ENCODE measurements at regions not wholly inside any gene's neighbourhood (a gene's known extent, or its start where the extent isn't known, plus 50 kb on each side); places are given as distances from the start of the nearest gene placed in this dataset.
"Not testable (repeated sequence)": the region's sequence is repeated elsewhere in the genome, so short reads cannot be mapped to it uniquely, and the experiment has no call there.

DNA sequence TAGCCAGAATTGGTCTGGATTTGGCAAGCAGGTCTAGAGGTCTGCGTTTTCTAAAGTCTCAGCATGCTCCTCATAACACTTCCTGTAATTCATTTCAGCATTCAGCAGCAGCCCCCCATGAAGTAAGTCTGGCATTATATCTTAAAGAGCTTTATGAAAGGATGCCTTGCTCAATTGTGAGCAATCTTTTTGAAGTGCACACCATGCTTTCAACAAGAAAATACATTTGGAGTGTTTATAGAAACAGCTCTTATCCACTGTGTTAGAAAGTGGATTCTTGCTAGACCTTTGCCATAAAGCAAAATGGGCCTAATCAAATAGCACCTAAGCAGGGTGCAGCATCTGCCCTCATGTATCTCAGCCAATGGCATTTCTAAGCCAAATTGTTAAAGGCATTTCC lies 378.0 kb upstream of the AKR1E2 start:
- DNase-seq (ENCODE audit: low spot score), result peak; percentile 38

DNA sequence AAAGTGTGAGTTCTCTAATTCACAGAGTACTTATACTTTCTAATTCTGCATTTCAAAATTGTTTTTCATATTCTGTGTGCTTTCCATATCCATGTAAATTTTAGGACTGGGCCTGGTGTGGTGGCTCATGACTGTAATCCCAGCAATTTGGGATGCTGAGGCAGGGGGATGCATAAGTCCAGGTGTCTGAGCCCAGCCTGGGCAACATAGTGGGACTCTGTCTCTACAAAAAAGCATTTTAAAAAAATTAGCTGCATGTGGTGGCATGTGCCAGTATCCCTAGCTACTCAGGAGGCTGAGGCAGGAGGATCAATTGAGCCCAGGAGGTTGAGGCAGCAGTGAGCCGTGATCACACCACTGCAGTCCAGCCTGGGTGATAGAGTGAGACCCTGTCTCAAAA lies 382.6 kb upstream of the AKR1E2 start:
- DNase-seq (ENCODE audit: low spot score), result no peak

DNA sequence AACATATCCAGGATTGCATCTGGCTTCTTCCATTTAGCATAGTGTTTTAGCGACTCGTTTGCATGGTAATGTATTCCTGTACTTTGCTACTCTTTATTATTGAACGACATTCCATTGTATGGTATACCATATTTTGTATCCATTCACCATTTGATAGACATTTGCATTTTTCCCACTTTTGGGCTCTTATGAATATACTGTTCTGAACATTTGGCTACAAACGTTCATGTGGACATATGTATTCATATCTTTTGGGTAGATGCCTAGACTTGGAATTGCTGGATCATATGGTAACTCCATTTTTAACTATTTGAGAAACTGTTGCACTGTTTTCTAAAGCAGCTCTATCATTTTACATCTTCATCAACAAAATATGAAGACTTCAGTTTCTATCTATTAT lies 383.7 kb upstream of the AKR1E2 start:
- DNase-seq (ENCODE audit: low spot score), result no peak

DNA sequence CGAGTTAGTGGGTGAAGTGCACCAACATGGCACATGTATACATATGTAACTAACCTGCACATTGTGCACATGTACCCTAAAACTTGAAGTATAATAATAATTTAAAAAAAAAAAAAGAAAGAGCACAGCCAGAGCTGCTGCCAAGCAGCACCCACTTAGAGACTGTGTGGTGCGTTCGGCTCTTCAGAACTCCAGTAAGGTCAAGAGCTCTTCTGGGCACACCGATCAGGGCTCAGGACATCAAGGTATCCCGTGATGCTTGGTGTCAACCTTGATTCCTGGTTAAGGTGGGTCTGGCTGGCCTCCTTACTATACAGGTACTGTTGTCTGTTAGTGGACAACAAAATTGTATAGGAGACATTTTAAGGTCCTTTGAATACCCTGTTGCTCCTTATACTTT lies 385.7 kb upstream of the AKR1E2 start:
- DNase-seq (ENCODE audit: low spot score), result no peak

DNA sequence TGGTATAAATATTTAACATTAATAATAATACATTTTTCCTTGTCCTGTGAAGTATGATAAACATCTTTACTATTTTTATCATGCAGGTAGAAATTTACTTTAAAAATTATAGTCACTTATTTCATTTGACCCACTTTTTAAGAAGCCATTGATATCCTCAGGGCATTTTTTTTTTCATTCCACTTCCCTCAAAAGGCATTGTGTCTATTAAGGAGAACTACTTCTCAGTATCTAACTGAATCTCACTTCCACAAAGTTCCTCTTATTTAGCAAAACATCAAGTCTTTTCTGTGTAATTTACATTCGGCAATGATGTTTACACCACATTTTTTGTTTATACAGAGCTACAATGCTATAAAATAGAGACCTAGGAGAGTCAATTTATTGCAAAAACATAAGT lies 388.2 kb upstream of the AKR1E2 start:
- DNase-seq (ENCODE audit: low spot score), result no peak

DNA sequence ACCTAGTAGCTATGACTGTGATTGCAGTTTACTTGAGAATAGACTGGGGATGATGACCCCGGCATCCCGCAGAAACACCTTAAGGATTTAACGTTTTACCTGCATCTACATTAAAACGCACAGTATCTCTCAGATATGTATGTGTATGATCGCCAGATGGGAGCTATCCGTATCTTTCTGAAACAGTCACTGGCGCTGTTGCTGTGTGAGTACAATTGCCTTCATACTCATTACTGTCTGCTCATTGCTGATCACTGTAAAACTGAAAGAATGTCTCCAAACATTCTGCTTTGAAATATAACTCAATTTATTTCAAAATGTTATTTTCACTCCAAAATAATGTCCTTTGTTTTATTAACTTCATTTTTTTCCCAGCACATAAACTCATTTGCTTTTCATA lies 388.9 kb upstream of the AKR1E2 start:
- no peak for DNase-seq (ENCODE audit: low spot score)

DNA sequence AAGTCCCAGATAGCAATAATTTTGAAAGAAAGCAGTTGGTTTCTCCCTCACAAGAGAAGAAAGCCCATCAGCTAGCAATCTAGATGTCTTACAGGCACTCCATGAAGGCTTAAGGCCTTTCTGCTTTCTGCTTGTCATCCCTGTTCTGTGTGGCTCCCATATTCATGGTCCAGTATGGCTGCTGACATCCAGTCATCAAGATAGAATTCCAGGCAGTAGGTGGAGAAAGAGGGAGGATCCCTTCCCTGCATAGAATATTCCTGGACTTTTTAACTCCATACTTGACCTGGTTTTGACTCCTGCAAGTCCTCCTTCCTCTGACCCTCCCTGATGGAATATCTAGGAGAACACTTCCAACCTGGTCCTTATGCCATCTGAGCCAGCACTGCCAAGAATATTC lies 389.9 kb upstream of the AKR1E2 start:
- DNase-seq (ENCODE audit: low spot score), result no peak

DNA sequence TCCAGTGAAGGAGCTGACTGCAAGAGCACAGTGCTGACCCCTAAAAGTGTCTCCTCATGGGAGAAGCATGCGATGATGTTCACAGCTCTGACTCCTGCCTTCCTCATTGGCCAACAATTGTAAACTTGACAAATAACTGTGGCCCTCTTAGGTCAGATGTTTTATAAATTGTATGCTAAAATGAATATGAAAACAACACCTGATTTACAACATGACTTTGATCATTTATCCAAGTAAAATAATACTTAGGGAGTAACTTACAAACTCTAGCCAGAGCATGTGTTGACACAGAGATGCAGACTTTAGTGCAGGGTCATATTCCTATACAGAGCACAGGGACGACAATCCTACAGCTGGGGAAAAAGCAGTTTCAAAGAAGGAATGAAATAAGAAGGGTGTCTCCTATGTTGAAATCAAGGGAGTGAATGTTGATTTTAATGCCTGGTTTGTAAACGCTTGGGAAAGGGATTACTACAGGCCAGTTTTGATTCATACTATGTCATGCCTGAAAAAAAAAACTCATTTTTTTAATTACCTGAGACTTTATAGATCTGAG lies 391.4 kb upstream of the AKR1E2 start:
- DNase-seq (ENCODE audit: low spot score), result peak; percentile 13

DNA sequence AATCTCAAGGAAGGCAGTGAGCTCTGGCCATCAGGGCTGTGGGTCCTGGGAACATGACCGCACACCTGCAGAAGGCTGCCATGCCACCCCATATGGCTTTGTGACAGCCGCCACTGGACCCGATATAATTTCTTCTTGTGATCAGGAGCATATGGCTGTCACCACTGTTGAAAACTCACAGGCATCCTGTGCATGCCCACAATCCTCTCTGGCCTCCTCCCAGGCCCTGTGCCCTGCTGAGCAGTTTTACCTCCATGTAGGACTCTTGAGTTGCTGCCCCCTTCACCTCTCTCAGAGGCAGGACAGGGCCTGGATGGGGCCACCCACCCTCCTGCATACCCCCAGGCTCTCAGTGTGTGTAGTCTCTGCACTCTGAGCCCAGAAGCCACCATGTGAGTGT lies 391.9 kb upstream of the AKR1E2 start:
- no peak for DNase-seq (ENCODE audit: low spot score)

DNA sequence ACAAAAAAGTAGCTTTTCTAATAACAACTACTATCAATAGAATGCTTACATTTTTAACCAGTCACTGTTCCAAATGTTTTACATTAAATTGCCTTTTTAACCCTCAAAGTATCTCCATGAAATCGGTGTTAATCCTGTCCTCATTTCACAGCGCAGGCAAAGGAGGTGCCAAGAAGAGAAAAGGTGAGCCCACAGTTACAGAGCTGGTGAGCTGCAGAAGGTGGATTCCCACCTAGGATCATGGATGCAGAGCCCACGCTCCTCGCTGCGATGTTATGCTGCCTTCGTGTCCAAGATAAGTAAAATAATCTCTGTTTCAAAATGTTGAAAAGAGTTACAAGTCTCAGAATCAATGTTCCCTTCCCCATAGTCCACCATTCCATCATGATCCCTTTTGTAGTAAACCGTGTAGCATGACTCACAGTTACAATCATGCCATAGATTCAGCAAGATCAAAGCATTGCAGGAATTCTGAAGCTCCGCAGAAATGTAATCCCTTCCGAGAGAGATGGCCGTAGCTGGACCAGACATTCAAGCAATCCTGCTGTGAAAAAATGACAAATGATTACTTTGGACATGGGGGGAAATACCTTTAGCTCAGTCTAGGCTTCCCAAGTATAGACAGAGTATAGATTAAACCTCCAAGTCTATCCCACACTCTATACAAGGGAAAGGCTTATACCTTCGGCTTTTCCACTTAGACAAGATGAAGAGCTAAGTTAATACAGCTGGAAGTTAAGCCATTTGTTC lies 394.7 kb upstream of the AKR1E2 start:
- DNase-seq (ENCODE audit: low spot score), result peak; percentile 70

DNA sequence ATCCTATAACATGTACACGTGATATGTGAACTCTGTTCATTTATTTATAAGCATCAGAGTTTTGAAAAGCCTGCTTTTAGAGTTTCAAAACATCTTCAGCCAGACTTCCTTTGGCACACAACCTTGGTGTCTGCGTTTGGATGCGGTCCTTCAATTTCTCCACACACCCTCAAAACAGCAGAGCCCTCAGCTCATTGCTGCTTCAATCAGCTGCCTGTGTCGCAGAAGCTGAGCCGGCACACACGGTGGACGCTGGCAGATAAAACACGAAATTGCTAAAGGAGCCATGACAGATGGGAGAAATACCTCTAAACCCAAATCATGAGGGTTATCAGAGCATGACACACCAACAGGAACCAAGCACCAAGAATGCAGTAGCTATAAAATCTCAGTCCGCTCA lies 396.4 kb upstream of the AKR1E2 start:
- DNase-seq (ENCODE audit: low spot score), result no peak

DNA sequence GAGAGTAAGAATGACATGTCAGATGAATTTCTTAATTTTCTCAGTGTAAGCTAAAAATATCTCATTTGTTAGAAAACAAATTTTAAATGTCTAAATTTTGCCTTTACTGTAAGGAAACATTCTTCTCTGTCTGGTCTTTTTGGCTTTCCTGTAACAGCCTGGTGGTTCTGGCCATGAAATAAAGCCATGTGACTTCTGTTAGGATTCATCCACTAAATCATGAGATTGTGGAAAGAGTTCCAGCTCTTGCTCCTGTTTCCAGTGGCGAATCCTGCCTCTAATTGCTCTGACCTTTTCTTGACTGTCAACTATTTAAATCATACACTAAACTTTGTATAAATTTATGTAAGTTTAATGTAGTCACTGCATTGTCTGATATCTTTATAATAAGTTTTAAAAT lies 398.5 kb upstream of the AKR1E2 start:
- DNase-seq (ENCODE audit: low spot score), result no peak

DNA sequence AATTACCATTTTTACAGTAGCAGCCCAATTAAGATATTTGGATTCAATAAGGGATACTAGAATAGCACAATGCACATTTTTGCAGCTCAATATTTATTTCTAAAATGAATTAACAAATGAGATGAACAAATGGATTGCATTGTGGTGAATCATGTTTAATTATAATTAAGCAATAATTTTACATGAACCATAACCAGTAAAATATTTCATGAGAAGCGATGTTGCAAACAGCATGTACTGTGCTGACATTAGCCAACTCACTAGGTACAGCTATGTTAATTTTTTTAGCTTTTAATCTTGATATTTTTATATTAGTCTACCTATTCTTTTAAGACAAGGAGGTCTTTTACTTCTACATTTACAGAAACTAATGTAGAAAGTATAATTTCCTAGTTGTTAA lies 399.1 kb upstream of the AKR1E2 start:
- DNase-seq (ENCODE audit: low spot score), result no peak

DNA sequence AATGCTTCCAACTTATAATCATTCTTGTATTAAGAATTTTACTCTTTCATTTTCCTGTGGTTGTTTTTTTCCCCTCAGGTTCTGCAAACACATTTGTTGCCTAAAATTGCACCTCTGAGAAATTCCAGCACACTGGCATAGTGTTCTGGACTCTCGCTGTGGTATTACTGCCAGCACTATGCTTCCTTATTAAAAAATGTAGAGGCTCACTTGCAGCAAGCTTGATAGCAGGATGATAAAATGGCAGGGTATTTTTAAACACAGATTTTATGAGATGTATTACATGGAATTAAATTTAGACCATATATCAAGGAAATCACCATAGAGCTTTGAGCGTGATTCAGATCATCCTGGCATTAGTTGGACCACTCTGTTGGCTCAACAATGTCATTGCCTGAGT lies 416.7 kb upstream of the AKR1E2 start:
- DNase-seq (ENCODE audit: low spot score), result peak; percentile 69

DNA sequence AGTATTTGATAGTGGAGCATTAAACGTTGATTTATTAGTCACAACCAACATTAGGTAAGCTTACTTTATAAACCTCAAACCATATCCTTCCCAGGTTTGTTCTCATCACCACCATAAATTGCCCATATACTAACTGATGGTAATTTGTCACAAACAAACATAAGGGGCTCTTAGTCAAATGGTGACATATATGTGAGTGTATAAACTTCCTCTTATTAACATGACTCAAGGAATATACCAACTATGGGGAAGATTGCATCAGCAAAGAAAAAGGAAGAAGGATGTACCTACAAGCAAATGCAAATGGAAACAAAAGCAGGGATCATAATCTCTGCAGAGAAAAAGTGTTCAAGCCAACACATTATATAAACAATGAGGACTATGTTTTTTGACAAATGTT lies 418.2 kb upstream of the AKR1E2 start:
- no peak for DNase-seq (ENCODE audit: low spot score)

DNA sequence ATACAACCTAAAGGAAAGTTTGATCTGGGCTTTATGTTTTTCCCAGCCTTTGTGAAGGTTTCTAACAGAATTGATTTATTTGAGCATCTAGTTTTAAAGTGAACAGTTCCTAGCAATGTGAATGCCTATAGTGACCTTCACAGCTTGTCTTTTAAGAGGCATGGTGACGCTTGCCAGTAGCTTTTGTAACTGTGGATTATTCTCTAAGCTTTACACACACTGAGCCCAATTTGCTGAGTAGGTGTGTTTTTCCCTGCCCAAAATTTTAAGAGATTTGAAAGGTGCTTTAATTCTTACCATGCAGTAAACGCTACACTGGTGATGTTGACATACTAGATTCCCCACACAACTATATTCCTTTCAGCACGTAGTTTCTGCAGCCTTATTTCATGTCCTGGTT lies 420.2 kb upstream of the AKR1E2 start:
- no peak for DNase-seq (ENCODE audit: low spot score)

DNA sequence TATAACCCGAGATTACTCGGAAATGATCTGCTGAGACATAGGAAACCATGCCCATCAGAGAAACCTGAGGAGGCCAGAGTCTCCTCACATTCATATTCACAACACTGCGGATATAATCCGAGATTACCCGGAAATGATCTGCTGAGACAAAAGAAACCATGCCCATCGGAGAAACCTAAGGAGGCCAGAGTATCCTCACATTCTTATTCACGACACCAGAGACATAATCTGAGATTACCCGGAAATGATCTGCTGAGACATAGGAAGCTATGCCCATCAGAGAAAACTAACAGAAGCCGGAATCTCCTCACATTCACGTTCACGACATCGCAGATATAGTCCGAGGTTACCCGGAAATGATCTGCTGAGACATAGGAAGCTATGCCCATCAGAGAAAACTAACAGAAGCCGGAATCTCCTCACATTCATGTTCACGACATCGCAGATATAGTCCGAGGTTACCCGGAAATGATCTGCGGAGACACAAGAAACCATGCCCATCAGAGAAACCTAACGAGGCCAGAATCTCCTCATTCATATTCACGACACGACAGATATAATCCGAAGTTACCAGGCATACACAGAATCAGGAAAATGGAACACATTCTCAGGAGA lies 422.3 kb upstream of the AKR1E2 start:
- DNase-seq (ENCODE audit: low spot score), result no peak

DNA sequence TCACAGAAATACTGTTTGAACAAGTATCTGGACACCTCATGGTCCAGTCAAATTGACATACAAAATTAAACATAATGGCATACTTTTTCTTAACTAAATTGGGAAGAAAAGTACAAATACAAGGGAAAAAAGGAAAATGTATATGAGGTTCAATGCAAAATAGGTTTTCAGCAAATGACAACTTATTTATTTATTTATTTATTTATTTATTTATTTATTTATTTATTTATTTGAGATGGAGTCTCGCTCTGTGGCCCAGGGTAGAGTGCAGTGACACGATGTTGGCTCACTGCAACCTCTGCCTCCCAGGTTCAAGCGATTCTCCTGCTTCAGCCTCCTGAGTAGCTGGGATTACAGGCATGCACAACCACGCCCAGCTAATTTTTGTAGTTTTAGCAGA lies 424.9 kb upstream of the AKR1E2 start:
- DNase-seq (ENCODE audit: low spot score), result not testable (repeated sequence)

DNA sequence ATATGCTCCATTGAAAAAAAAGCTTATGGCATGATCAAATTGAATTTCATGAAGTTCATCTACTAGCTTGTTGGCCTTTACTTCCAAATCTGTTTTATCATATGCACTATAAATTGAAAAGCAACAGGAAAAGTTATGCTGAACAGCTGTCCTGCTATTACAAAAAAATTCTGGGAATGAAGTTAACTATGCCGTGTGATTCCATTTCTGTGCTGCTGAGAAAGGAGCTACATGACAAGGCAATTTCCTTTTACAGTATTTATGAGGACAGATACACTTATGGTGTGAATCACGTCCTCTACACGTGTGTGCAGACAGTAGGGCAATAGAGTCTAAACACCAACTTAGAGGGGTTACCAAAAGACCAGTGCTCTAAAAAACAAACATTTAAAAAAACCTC lies 426.5 kb upstream of the AKR1E2 start:
- DNase-seq (ENCODE audit: low spot score), result peak; percentile 68

DNA sequence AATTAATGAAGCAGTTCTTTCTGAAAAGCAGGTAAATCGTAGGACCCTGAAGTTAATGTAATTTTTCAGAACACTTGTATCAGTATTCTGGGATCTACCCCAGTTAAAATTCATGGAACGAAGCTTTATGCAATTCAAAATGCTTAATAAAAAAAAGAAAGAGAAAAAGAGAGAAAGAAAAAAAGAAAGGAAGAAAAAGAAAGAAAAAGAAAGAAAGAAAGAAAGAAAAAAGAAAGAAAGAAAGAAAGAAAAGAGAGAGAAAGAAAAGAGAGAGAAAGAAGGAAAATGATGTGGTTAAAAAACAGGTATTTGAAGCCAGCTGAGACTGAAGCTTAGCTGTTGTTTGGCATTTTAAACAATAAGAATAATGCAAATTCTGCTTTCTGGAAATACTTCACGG lies 427.4 kb upstream of the AKR1E2 start:
- no peak for DNase-seq (ENCODE audit: low spot score)

DNA sequence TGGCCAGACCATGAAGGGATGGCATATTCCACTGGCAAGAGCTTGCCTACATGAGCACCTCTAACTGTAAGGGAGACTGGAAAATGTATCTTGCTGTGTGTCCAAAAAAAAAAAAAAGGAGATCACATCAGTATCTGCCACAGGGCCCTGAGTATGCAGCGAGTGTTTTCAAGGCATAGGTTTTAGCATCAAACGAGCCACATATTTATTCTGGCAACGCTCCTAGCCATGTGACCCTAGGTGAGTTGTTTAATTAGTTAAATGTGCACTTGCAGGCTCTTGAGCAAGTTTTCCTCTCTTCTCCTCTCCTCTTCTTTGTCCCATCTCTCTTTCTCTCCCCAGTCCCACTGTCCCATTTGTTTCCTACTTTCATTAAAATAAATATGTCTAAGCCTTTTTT lies 428.7 kb upstream of the AKR1E2 start:
- no peak for DNase-seq (ENCODE audit: low spot score)

DNA sequence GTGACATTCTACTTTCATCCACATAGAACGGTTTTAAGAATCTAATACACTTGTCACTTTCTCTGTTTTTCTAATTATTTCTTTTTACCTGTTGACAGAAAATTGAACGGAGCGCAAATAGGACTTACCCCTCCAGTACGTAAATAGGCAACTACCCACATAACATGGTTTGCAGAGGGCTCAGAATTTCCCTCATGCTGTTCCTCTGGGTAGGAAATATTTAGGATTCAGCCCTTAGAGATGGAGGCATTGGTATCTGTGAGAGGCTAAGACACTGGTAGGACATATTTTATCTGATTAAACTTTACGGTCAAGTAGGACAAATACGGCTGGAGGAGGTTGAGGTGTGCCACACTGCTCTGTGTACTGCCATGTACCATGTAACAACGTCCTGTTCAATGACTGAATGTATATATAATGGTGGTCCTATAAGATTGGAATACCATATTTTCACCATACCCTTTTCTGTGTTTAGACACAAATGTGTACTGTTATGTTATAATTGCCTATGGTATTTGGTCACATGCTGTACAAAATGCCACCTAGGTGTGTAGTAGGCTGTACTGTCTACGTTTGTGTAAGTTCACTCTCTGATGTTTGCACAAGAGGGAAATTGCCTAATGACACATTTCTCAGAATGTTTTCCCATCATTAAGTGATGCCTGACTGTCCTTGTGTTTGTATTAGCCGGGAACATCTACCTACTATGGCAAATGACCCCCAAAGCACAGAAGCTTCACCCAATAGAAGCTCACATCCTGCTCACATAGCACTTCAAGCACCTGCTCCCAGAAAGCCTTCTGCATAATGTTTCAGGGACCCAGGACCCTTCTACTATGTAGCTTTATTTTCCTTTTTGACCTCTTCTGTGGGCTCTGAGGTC lies 429.4 kb upstream of the AKR1E2 start:
- DNase-seq (ENCODE audit: low spot score), result no peak

All from umbilical cord (tissue), 1 donor.